Activated naive CD8-positive, alpha-beta T cell treated with anti-CD3 and anti-CD28 coated beads, Interleukin-2, amount 50 U/mL, for 24 hours (primary cell): ENCODE measurements at regions not wholly inside any gene's neighbourhood (a gene's known extent, or its start where the extent isn't known, plus 50 kb on each side); places are given as distances from the start of the nearest gene placed in this dataset.
"Not testable (repeated sequence)": the region's sequence is repeated elsewhere in the genome, so short reads cannot be mapped to it uniquely, and the experiment has no call there.

Experiments used
- ATAC-seq: fragments of 150-1000 bp; cut with Tn5 transposase; one replicate; pipeline ENCODE4 v1.10.0; 2021
- DNase-seq: peaks from one replicate; pipeline ENCODE4 v3.0.0; 2021
- H3K27ac Mint-ChIP-seq: one replicate; pipeline ENCODE4 v1.8.0; 2021; ENCODE audit warnings: mild to moderate bottlenecking, mixed read lengths
- H3K27me3 Mint-ChIP-seq: one replicate; pipeline ENCODE4 v1.8.0; 2021; ENCODE audit warnings: mixed read lengths
- H3K36me3 Mint-ChIP-seq: one replicate; pipeline ENCODE4 v1.8.0; 2021; ENCODE audit warnings: low read depth, mixed read lengths
- H3K4me1 Mint-ChIP-seq: one replicate; pipeline ENCODE4 v1.8.0; 2021; ENCODE audit warnings: mixed read lengths
- H3K4me3 Mint-ChIP-seq: one replicate; pipeline ENCODE4 v1.8.0; 2021; ENCODE audit warnings: mild to moderate bottlenecking, moderate library complexity, mixed read lengths
- H3K9me3 Mint-ChIP-seq: one replicate; pipeline ENCODE4 v1.8.0; 2021; ENCODE audit warnings: mixed read lengths

DNA sequence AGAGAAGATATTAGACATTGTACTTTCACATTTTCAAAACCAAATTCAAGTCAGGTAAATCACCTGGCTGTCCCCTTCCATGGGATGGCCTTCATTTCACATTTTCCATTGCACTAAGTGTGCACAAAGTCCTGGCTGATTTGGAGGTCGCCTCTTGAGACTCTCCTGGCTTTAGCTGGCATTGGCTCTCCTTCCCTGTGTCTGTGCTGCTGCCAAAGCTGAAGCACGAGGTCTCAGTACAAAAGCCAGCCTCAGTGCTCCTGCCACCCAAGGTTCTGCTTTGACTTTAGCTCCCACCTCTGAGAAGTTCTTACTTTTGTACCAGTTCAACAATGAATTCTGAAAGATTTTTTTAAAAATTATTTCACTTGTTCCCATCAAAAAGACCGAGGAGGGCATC is 289.2 kb upstream of the CNR1 start:
- H3K9me3 Mint-ChIP-seq = no peaks in the 10 kb centered on the region
- no peak overlapping the region for H3K4me3 Mint-ChIP-seq
- no peaks in the 10 kb centered on the region for H3K36me3 Mint-ChIP-seq
- ATAC-seq = no peak
- H3K4me1 Mint-ChIP-seq = no peaks in the 10 kb centered on the region
- no peak for DNase-seq
- H3K27ac Mint-ChIP-seq = no peak overlapping the region
- H3K27me3 Mint-ChIP-seq = peaks cover 6% of the 10 kb centered on the region

DNA sequence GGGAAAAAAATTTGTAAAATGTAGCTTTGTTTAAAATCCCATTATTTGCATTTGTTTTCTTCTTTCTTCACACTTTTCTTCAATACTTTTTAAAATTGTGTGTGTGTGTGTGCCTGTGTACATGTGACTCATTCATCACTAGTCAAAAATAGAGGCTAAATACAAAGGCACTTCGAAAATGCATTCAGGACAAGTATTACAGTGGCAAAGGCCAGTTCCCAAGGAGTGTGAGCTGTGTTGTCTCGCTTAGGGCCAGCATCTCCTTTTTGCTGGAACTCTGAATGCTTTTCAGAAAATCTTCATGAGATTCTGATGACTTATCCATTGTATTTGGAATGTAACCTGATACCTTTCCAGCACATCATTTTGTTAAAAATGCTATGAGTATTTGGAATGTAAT is 288.5 kb upstream of the CNR1 start:
- Mint-ChIP-seq H3K4me1 (no peaks in the 10 kb centered on the region), H3K27ac (no peak overlapping the region), H3K36me3 (no peaks in the 10 kb centered on the region), H3K9me3 (no peaks in the 10 kb centered on the region), H3K27me3 (peaks cover 8% of the 10 kb centered on the region), H3K4me3 (no peak overlapping the region)
- DNase-seq = no peak
- no peak for ATAC-seq

GRCh38 chr6:88449770-88450169 is 283.6 kb upstream of the CNR1 start:
- no peak for ATAC-seq
- no peak for DNase-seq
- Mint-ChIP-seq H3K27ac (no peak overlapping the region), H3K9me3 (no peaks in the 10 kb centered on the region), H3K4me1 (no peaks in the 10 kb centered on the region), H3K27me3 (peaks cover 6% of the 10 kb centered on the region), H3K4me3 (no peak overlapping the region), H3K36me3 (no peaks in the 10 kb centered on the region)

DNA sequence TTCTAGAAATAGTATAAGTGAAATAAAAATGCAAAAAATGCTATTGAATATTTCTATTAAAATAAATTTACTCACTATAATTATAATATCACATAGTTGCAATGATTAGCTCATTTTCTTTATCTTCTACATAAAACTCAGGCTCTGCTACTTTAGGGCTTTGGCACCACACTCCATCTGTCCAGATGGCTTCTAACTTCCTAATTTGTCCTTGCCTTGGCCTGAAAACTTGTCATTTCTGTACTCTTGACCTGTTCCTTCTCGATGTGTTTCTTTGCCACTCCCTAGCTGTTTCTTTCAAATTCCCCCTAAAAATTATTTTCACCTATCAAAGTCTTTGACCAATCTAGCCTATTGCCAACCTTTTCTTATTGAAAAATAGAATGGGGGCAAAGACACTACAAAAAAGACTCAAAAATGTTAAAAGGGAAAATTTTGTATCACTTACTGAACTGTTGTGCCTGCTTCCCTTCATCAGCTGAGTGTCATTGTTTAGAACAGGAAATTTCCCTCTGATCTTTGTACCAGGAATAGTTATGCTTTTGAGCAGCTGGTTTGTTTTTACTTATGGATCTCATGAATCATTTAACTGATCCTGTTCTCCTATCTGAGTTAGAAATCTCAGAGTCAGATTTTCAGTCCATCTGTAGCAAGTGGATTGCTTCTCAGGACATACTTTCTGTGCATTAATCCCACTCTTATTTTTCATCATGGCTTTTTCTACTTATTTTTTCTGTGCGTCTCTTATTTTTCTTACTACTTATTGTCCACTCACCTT is 279.2 kb upstream of the CNR1 start:
- Mint-ChIP-seq H3K36me3 (no peaks in the 10 kb centered on the region), H3K27ac (no peak overlapping the region), H3K9me3 (no peaks in the 10 kb centered on the region), H3K4me3 (no peak overlapping the region), H3K4me1 (no peaks in the 10 kb centered on the region), H3K27me3 (peaks cover 5% of the 10 kb centered on the region)
- no peak for ATAC-seq
- DNase-seq = no peak

GRCh38 chr6:88443554-88443953 is 277.4 kb upstream of the CNR1 start:
- Mint-ChIP-seq H3K36me3 (no peaks in the 10 kb centered on the region), H3K27ac (no peak overlapping the region), H3K27me3 (peaks cover 2% of the 10 kb centered on the region), H3K4me1 (no peaks in the 10 kb centered on the region), H3K4me3 (no peak overlapping the region), H3K9me3 (no peaks in the 10 kb centered on the region)
- ATAC-seq (no peak), DNase-seq (no peak)

DNA sequence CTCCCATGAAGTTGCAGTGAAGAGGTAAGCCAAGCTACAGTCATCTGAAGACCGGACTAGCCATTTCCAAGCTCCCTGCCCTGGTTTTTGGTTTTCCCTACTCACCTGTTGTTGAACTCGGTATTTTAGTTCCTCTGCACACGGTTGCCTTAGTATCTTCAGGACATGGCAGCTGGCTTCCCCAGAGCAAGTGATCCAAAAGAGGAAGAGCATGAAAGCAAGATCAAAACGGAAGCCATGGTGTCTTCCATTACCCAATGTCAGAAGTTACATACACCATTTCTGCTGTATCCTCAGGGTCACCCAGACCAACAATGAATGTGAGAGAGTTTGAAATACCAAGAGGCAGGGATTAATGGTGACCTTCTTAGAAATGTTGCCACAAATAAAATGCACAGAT is 276.6 kb upstream of the CNR1 start:
- no peaks in the 10 kb centered on the region for H3K4me1 Mint-ChIP-seq
- H3K36me3 Mint-ChIP-seq = no peaks in the 10 kb centered on the region
- peaks cover 2% of the 10 kb centered on the region for H3K27me3 Mint-ChIP-seq
- no peak for ATAC-seq
- no peak overlapping the region for H3K4me3 Mint-ChIP-seq
- H3K27ac Mint-ChIP-seq = no peak overlapping the region
- H3K9me3 Mint-ChIP-seq = no peaks in the 10 kb centered on the region
- DNase-seq = no peak

- DNase-seq (no peak), ATAC-seq (no peak)
- H3K4me1 Mint-ChIP-seq = no peaks in the 10 kb centered on the region
- no peak overlapping the region for H3K27ac Mint-ChIP-seq
- H3K36me3 Mint-ChIP-seq = no peaks in the 10 kb centered on the region
- no peaks in the 10 kb centered on the region for H3K9me3 Mint-ChIP-seq
- H3K4me3 Mint-ChIP-seq = no peak overlapping the region
- H3K27me3 Mint-ChIP-seq = no peaks in the 10 kb centered on the region
These were observed 275.2 kb upstream of the CNR1 start for GRCh38 chr6:88441346-88441745.

DNA sequence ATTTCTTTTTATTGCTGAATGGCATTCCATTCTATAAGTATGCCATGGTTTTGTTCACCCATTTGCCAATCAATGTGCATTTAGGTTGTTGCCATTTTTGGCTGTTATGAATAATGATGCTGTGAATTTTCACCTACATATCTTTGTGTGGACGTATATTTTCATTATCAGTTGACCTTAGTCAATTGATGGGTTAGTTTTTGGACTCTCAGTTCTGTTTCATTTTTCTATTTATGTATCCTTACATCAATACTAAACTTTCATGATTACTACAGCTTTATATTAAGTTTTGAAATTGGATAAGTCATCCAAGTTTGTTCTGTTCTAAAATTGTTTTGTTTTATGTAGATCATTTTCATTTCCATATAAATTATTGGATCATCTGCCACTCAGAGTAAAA is 261.9 kb upstream of the CNR1 start:
- Mint-ChIP-seq H3K27me3 (peaks cover 14% of the 10 kb centered on the region), H3K4me1 (no peaks in the 10 kb centered on the region), H3K9me3 (no peaks in the 10 kb centered on the region), H3K4me3 (no peak overlapping the region), H3K36me3 (no peaks in the 10 kb centered on the region), H3K27ac (no peak overlapping the region)
- ATAC-seq (no peak), DNase-seq (no peak)

DNA sequence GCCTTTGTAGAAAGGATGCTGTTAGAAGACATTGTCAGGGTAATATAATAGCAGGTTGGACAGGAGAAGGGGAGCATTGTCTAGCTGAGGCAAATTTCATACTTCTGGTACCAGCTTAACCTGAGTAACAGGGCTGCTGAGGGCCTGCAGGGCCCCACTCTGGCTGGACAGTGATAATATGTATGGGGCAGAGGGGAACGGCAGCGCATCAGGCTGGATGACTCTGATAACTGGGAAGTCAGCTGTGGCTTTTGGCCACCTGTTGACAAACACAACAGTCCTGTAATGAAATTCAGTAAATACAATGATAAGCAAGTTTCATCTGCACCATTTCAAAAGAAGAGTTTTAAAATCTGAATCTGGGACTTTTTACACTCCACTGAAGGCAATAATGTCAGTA is 259.9 kb upstream of the CNR1 start:
- H3K36me3 Mint-ChIP-seq = no peaks in the 10 kb centered on the region
- H3K4me3 Mint-ChIP-seq = no peak overlapping the region
- no peak overlapping the region for H3K27ac Mint-ChIP-seq
- H3K27me3 Mint-ChIP-seq = peaks cover 11% of the 10 kb centered on the region
- no peaks in the 10 kb centered on the region for H3K9me3 Mint-ChIP-seq
- no peaks in the 10 kb centered on the region for H3K4me1 Mint-ChIP-seq
- ATAC-seq (no peak), DNase-seq (no peak)

GRCh38 chr6:88422831-88423230 is 256.7 kb upstream of the CNR1 start:
- Mint-ChIP-seq H3K27ac (no peak overlapping the region), H3K4me1 (no peaks in the 10 kb centered on the region), H3K36me3 (no peaks in the 10 kb centered on the region), H3K9me3 (no peaks in the 10 kb centered on the region), H3K4me3 (no peak overlapping the region), H3K27me3 (peaks cover 2% of the 10 kb centered on the region)
- DNase-seq (no peak), ATAC-seq (no peak)

- not testable (repeated sequence) for DNase-seq, H3K4me1 Mint-ChIP-seq, H3K4me3 Mint-ChIP-seq, H3K27ac Mint-ChIP-seq, H3K27me3 Mint-ChIP-seq, H3K36me3 Mint-ChIP-seq, H3K9me3 Mint-ChIP-seq, ATAC-seq
These were observed 254.9 kb upstream of the CNR1 start for GRCh38 chr6:88420967-88421488.

- H3K36me3 Mint-ChIP-seq, H3K27me3 Mint-ChIP-seq, H3K4me1 Mint-ChIP-seq, H3K4me3 Mint-ChIP-seq, H3K27ac Mint-ChIP-seq, ATAC-seq, DNase-seq, H3K9me3 Mint-ChIP-seq: not testable (repeated sequence)
These were observed 253.0 kb upstream of the CNR1 start for GRCh38 chr6:88418921-88419810.

- H3K4me3 Mint-ChIP-seq, H3K27me3 Mint-ChIP-seq: not testable (repeated sequence)
These were observed 251.2 kb upstream of the CNR1 start for GRCh38 chr6:88417361-88417760.

GRCh38 chr6:88413459-88413858 is 247.3 kb upstream of the CNR1 start:
- Mint-ChIP-seq H3K27me3 (no peaks in the 10 kb centered on the region), H3K36me3 (no peaks in the 10 kb centered on the region), H3K9me3 (no peaks in the 10 kb centered on the region)

More at GRCh38 chr6:88417361-88417760, 251.2 kb upstream of the CNR1 start:
- not testable (repeated sequence) for H3K4me1 Mint-ChIP-seq, DNase-seq, H3K36me3 Mint-ChIP-seq, H3K27ac Mint-ChIP-seq, ATAC-seq, H3K9me3 Mint-ChIP-seq

DNA sequence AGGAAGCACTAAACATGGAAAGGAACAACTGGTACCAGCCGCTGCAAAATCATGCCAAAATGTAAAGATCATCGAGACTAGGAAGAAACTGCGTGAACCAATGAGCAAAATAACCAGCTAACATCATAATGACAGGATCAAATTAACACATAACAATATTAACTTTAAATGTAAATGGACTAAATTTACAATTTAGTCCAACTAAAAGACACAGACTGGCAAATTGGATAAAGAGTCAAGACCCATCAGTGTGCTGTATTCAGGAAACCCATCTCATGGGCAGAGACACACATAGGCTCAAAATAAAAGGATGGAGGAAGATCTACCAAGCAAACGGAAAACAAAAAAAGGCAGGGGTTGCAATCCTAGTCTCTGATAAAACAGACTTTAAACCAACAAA is 242.2 kb upstream of the CNR1 start:
- H3K36me3 Mint-ChIP-seq, H3K9me3 Mint-ChIP-seq, DNase-seq: not testable (repeated sequence)

More at GRCh38 chr6:88413459-88413858, 247.3 kb upstream of the CNR1 start:
- H3K27ac Mint-ChIP-seq = no peak overlapping the region
- no peak for ATAC-seq
- H3K4me1 Mint-ChIP-seq = no peaks in the 10 kb centered on the region
- no peak for DNase-seq
- no peak overlapping the region for H3K4me3 Mint-ChIP-seq

More for the DNA sequence above, 242.2 kb upstream of the CNR1 start:
- not testable (repeated sequence) for H3K27me3 Mint-ChIP-seq, H3K4me3 Mint-ChIP-seq, H3K4me1 Mint-ChIP-seq, H3K27ac Mint-ChIP-seq, ATAC-seq
